Ishikawa (cell line): ENCODE measurements at regions not wholly inside any gene's neighbourhood (a gene's known extent, or its start where the extent isn't known, plus 50 kb on each side); places are given as distances from the start of the nearest gene placed in this dataset.

Experiments used
- CEBPB ChIP-seq: IDR thresholded peaks from 2 replicates; pipeline ENCODE4 v1.6.1; 2012
- EP300 ChIP-seq: IDR thresholded peaks from 2 replicates; pipeline ENCODE4 v1.6.1; 2012; ENCODE audit warnings: borderline replicate concordance
- RAD21 ChIP-seq: IDR thresholded peaks from 2 replicates; pipeline ENCODE4 v1.6.1; 2012; ENCODE audit warnings: low read depth
- YY1 ChIP-seq: IDR thresholded peaks from 2 replicates; pipeline ENCODE4 v1.6.1; 2012; ENCODE audit warnings: low read depth
- TF ChIP-seq, protein P1 (sequence below): IDR thresholded peaks from 2 replicates; pipeline ENCODE4 v1.6.1; 2012; ENCODE audit warnings: low read depth, mild to moderate bottlenecking

DNA sequence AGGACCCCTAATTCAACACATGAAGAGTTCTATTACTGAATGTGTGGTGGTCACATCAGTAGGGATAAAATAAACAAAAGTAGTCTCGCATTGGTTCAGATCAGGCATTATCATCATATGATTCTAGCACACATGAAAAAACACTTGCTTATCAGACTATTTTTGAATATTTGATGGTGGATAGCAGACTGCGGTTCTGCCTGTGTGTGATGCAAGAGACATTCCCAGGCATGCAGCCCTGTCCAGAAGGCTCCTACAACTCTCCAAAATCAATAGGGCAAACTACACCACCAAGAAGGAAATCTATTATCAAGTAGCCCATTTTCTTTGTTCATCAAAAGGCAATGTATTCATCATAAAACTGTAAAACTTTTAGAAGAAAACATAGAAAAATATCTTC lies 304.7 kb downstream of the DUSP10 start:
- no peak for TF ChIP-seq YY1
- TF ChIP-seq, protein P1, sequence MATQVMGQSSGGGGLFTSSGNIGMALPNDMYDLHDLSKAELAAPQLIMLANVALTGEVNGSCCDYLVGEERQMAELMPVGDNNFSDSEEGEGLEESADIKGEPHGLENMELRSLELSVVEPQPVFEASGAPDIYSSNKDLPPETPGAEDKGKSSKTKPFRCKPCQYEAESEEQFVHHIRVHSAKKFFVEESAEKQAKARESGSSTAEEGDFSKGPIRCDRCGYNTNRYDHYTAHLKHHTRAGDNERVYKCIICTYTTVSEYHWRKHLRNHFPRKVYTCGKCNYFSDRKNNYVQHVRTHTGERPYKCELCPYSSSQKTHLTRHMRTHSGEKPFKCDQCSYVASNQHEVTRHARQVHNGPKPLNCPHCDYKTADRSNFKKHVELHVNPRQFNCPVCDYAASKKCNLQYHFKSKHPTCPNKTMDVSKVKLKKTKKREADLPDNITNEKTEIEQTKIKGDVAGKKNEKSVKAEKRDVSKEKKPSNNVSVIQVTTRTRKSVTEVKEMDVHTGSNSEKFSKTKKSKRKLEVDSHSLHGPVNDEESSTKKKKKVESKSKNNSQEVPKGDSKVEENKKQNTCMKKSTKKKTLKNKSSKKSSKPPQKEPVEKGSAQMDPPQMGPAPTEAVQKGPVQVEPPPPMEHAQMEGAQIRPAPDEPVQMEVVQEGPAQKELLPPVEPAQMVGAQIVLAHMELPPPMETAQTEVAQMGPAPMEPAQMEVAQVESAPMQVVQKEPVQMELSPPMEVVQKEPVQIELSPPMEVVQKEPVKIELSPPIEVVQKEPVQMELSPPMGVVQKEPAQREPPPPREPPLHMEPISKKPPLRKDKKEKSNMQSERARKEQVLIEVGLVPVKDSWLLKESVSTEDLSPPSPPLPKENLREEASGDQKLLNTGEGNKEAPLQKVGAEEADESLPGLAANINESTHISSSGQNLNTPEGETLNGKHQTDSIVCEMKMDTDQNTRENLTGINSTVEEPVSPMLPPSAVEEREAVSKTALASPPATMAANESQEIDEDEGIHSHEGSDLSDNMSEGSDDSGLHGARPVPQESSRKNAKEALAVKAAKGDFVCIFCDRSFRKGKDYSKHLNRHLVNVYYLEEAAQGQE, result no peak
- TF ChIP-seq CEBPB, result no peak
- no peak for TF ChIP-seq EP300
- TF ChIP-seq RAD21, result no peak
